Endodermal cell (in vitro differentiated cells): ENCODE measurements at regions not wholly inside any gene's neighbourhood (a gene's known extent, or its start where the extent isn't known, plus 50 kb on each side); places are given as distances from the start of the nearest gene placed in this dataset.

ENCODE experiments used
- DNase-seq: peaks from one replicate; pipeline ENCODE4 v3.0.0-alpha.2; 2017
- H3K27ac ChIP-seq: 2 replicates; pipeline ENCODE4 v1.5.1; 2013; ENCODE audit warnings: mild to moderate bottlenecking, low read depth, low read length, moderate library complexity
- H3K27me3 ChIP-seq: 2 replicates; pipeline ENCODE4 v1.6.1; 2013; ENCODE audit warnings: mild to moderate bottlenecking, low read length, moderate library complexity; ENCODE audit not compliant: insufficient read depth, control insufficient read depth, poor library complexity, severe bottlenecking
- H3K36me3 ChIP-seq: 2 replicates; pipeline ENCODE4 v1.7.0; 2013; ENCODE audit warnings: mild to moderate bottlenecking, low read length, moderate library complexity; ENCODE audit not compliant: control insufficient read depth, insufficient read depth
- H3K4me1 ChIP-seq: one replicate; pipeline ENCODE4 v1.7.0; 2013; ENCODE audit warnings: low read length; ENCODE audit not compliant: control insufficient read depth, insufficient read depth
- H3K4me3 ChIP-seq: 2 replicates; pipeline ENCODE4 v1.5.1; 2013; ENCODE audit warnings: mild to moderate bottlenecking, low read length, moderate library complexity
- H3K9ac ChIP-seq: 2 replicates; pipeline ENCODE4 v1.6.1; 2013; ENCODE audit warnings: mild to moderate bottlenecking, low read length, moderate library complexity; ENCODE audit not compliant: poor library complexity, severe bottlenecking; ENCODE audit errors: extremely low read depth
- H3K9me3 ChIP-seq: 2 replicates; pipeline ENCODE4 v1.6.1; 2013; ENCODE audit warnings: mild to moderate bottlenecking, low read length, moderate library complexity; ENCODE audit not compliant: control insufficient read depth
- H3K27ac Mint-ChIP-seq: 2 replicates; pipeline ENCODE4 v1.8.0; 2020; ENCODE audit warnings: mixed read lengths
- H3K27me3 Mint-ChIP-seq: 2 replicates; pipeline ENCODE4 v1.8.0; 2021; ENCODE audit warnings: mild to moderate bottlenecking, mixed read lengths; ENCODE audit not compliant: insufficient read depth
- H3K36me3 Mint-ChIP-seq: 2 replicates; pipeline ENCODE4 v1.8.0; 2020; ENCODE audit warnings: low read depth, mixed read lengths
- H3K4me1 Mint-ChIP-seq: 2 replicates; pipeline ENCODE4 v1.8.0; 2020; ENCODE audit warnings: mixed read lengths
- H3K4me3 Mint-ChIP-seq: 2 replicates; pipeline ENCODE4 v1.8.0; 2020; ENCODE audit warnings: mild to moderate bottlenecking, moderate library complexity, mixed read lengths
- H3K9me3 Mint-ChIP-seq: 2 replicates; pipeline ENCODE4 v1.8.0; 2020; ENCODE audit warnings: mild to moderate bottlenecking, mixed read lengths
- CTCF ChIP-seq: fragments of 200-600 bp; sonication (generic); conservative IDR thresholded peaks from 2 replicates; pipeline ENCODE4 v1.5.0; 2021; ENCODE audit warnings: antibody characterized with exemption, mild to moderate bottlenecking
- WGBS, 2 experiments: methylation state at CpG; one replicate each; pipeline versions ENCODE4 v1.1.5 to v1.1.7; 2013; ENCODE audit warnings: missing lambda C conversion rate in 2 of 2, mixed read lengths in 1 of 2; ENCODE audit not compliant: insufficient coverage in 1 of 2, insufficient read length in 1 of 2; 5-methylcytosine and 5-hydroxymethylcytosine counted together

- H3K9ac ChIP-seq: no peak overlapping the region
- H3K4me3 ChIP-seq: no peak overlapping the region
- H3K27ac ChIP-seq: no peak overlapping the region
- TF ChIP-seq CTCF: no peak
- H3K4me1 ChIP-seq: no peaks in the 10 kb centered on the region
- no peaks in the 10 kb centered on the region for H3K27me3 Mint-ChIP-seq
- no peak overlapping the region for H3K4me3 Mint-ChIP-seq
- WGBS, 2 experiments: 67 to 74% methylated on average over 1 to 3 of the region's 3 CpGs
- H3K9me3 ChIP-seq: no peaks in the 10 kb centered on the region
- no peaks in the 10 kb centered on the region for H3K27me3 ChIP-seq
- H3K36me3 Mint-ChIP-seq: no peaks in the 10 kb centered on the region
- no peak overlapping the region for H3K27ac Mint-ChIP-seq
- H3K9me3 Mint-ChIP-seq: no peaks in the 10 kb centered on the region
- H3K36me3 ChIP-seq: no peaks in the 10 kb centered on the region
- DNase-seq: no peak
- H3K4me1 Mint-ChIP-seq: no peaks in the 10 kb centered on the region
These were observed 763.8 kb downstream of the DTWD2 start for GRCh38 chr5:118224546-118224945.

DNA sequence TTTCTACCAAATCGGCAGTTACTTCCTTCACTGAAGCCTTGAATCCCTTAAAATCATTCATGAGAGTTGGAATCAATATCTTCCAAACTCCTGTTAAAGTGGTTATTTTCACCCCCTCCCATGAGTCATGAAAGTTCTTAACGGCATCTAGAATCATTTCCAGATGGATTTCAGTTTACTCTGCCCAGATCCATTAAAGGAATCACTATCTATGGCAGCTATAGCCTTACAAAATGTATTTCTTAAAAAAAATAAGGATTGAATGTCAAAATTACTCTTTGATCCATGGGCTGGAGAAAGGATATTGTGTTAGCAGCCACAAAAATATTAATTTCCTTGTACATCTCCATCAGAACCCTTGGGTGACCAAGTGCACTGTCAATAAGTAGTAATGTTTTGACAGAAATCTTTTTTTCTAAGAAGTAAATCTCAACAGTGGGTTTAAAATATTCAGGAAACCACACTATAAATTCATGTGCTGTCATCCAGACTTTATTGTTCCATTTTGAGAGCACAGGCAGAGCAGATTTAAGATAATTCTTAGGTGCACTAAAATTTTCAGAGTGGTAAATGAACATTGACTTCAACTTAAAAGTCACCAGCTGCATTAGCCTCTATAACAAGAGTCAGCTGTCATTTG lies 767.7 kb downstream of the DTWD2 start:
- no peak overlapping the region for H3K27ac Mint-ChIP-seq
- no peak overlapping the region for H3K9ac ChIP-seq
- H3K4me1 ChIP-seq: no peaks in the 10 kb centered on the region
- no peak overlapping the region for H3K4me3 Mint-ChIP-seq
- H3K27me3 ChIP-seq: no peaks in the 10 kb centered on the region
- no peak overlapping the region for H3K4me3 ChIP-seq
- no peaks in the 10 kb centered on the region for H3K36me3 Mint-ChIP-seq
- DNase-seq: no peak
- H3K27me3 Mint-ChIP-seq: no peaks in the 10 kb centered on the region
- no peaks in the 10 kb centered on the region for H3K36me3 ChIP-seq
- no peaks in the 10 kb centered on the region for H3K9me3 Mint-ChIP-seq
- H3K27ac ChIP-seq: no peak overlapping the region
- H3K9me3 ChIP-seq: no peaks in the 10 kb centered on the region
- TF ChIP-seq CTCF: no peak
- WGBS, 2 experiments: 83 to 90% methylated on average over 1 to 2 of the region's 2 CpGs
- no peaks in the 10 kb centered on the region for H3K4me1 Mint-ChIP-seq

DNA sequence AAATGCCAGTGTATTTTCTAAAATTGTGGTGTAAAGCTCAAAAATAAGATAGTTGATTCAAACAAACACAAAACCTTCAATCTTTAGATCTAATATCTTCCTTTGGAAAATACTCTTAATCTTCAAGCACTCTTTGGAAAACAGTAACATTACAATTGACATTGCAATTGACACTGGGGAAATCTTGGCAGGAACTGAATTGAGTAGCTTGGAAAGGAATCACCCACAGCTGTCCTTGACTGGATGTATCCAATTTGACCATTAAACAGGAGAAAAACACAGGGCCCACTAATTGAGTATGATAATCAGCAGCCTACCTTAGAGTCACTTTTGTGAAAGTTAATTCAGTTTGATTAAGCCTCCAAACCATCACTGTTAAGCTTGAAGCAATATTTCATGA lies 776.7 kb downstream of the DTWD2 start:
- no peaks in the 10 kb centered on the region for H3K27me3 ChIP-seq
- Mint-ChIP-seq H3K4me3 (no peak overlapping the region), H3K4me1 (no peaks in the 10 kb centered on the region)

More for the DNA sequence above, 776.7 kb downstream of the DTWD2 start:
- Histone ChIP-seq H3K36me3 (no peaks in the 10 kb centered on the region), H3K4me1 (no peaks in the 10 kb centered on the region), H3K9ac (no peak overlapping the region), H3K9me3 (peaks cover 21% of the 10 kb centered on the region), H3K4me3 (no peak overlapping the region), H3K27ac (no peak overlapping the region)
- no peak for DNase-seq
- Mint-ChIP-seq H3K9me3 (peaks cover 34% of the 10 kb centered on the region), H3K36me3 (no peaks in the 10 kb centered on the region), H3K27me3 (no peaks in the 10 kb centered on the region), H3K27ac (no peak overlapping the region)
- TF ChIP-seq CTCF: no peak
